Neural crest cell (in vitro differentiated cells): ENCODE measurements at regions not wholly inside any gene's neighbourhood (a gene's known extent, or its start where the extent isn't known, plus 50 kb on each side); places are given as distances from the start of the nearest gene placed in this dataset.

ENCODE experiments used
- DNase-seq: peaks from one replicate; pipeline ENCODE4 v3.0.0; 2021; ENCODE audit warnings: low read depth, mixed read lengths, low spot score
- H3K27ac Mint-ChIP-seq: one replicate; pipeline ENCODE4 v1.8.0; 2021; ENCODE audit warnings: mild to moderate bottlenecking, mixed read lengths; ENCODE audit not compliant: unreplicated experiment
- H3K27me3 Mint-ChIP-seq: 2 replicates; pipeline ENCODE4 v1.8.0; 2021; ENCODE audit warnings: low read depth, mild to moderate bottlenecking, mixed read lengths
- H3K36me3 Mint-ChIP-seq: 2 replicates; pipeline ENCODE4 v1.8.0; 2021; ENCODE audit warnings: low read depth, mild to moderate bottlenecking, mixed read lengths
- H3K4me1 Mint-ChIP-seq: 2 replicates; pipeline ENCODE4 v1.8.0; 2021; ENCODE audit warnings: mixed read lengths
- H3K4me3 Mint-ChIP-seq: one replicate; pipeline ENCODE4 v1.8.0; 2021; ENCODE audit warnings: mild to moderate bottlenecking, mixed read lengths
- H3K9me3 Mint-ChIP-seq: 2 replicates; pipeline ENCODE4 v1.8.0; 2021; ENCODE audit warnings: mixed read lengths
- TF ChIP-seq, protein P1 (sequence below): fragments of 200-600 bp; sonication (generic); conservative IDR thresholded peaks from 2 replicates; pipeline ENCODE4 v1.5.0; 2021; ENCODE audit warnings: antibody characterized with exemption, mild to moderate bottlenecking

DNA sequence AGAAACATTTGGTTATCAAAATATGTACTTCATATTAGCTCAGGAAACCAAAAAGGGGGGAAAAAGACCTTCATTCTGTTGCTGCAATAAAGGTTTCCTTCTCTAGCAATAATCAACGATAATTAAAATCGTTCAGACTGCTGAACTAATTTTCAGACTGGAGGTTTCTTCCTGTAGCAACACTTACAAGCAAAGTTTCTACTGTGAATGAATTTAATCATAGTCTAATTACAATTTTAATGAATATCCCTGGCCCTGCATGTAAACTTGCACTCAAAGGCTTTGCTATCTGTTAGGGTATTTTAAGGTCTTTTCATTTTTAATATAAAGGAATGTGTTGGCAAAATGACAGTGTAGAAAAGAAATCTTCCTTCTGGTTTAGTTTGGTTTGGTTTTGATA lies 265.2 kb downstream of the QDPR start:
- no peaks in the 10 kb centered on the region for H3K36me3 Mint-ChIP-seq
- no peaks in the 10 kb centered on the region for H3K9me3 Mint-ChIP-seq
- H3K27me3 Mint-ChIP-seq: no peaks in the 10 kb centered on the region
- no peak overlapping the region for H3K4me3 Mint-ChIP-seq
- H3K27ac Mint-ChIP-seq: no peak overlapping the region
- H3K4me1 Mint-ChIP-seq: no peaks in the 10 kb centered on the region
- TF ChIP-seq, protein P1, sequence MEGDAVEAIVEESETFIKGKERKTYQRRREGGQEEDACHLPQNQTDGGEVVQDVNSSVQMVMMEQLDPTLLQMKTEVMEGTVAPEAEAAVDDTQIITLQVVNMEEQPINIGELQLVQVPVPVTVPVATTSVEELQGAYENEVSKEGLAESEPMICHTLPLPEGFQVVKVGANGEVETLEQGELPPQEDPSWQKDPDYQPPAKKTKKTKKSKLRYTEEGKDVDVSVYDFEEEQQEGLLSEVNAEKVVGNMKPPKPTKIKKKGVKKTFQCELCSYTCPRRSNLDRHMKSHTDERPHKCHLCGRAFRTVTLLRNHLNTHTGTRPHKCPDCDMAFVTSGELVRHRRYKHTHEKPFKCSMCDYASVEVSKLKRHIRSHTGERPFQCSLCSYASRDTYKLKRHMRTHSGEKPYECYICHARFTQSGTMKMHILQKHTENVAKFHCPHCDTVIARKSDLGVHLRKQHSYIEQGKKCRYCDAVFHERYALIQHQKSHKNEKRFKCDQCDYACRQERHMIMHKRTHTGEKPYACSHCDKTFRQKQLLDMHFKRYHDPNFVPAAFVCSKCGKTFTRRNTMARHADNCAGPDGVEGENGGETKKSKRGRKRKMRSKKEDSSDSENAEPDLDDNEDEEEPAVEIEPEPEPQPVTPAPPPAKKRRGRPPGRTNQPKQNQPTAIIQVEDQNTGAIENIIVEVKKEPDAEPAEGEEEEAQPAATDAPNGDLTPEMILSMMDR: no peak
- DNase-seq: no peak

DNA sequence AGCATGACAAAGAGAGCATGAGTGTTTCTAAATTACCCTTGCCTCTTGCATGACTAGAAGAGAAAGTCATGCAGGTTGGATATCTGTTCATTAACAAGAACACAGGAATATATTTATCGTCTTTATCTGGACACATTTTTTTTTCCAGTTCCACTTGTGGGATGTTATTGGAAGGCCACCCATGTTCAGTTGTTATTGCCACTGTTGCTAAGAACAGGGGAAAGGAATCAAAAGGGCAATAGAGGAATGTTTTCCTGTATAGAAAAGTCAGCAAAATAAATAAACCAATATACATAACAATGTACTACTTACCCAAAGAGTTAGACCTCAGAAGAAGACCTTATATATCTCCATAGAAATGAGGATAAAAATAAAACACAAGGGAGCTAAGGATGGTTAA lies 270.1 kb downstream of the QDPR start:
- Mint-ChIP-seq H3K4me1 (no peaks in the 10 kb centered on the region), H3K9me3 (no peaks in the 10 kb centered on the region), H3K36me3 (no peaks in the 10 kb centered on the region), H3K27ac (no peak overlapping the region), H3K4me3 (no peak overlapping the region), H3K27me3 (no peaks in the 10 kb centered on the region)
- no peak for DNase-seq
- TF ChIP-seq, protein P1: no peak

DNA sequence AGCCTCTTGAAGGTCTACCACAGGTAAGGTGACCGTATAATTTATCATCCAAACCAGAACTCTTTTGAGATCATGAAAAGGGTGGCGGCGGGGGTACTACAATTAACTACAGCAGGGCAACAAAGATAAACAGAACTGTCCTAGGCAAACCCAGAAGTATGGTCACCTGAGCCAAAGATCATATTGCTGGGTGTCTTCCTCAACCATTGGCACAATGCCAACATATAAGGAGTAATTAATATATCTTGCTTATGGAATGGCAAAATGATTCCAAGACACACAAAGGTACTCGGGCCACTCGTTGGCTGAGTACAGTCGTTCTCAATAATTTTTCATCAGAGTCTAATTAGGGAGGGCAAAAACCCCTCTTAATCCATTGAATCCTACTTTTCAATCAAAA lies 273.3 kb downstream of the QDPR start:
- H3K36me3 Mint-ChIP-seq: no peaks in the 10 kb centered on the region
- TF ChIP-seq, protein P1: no peak
- H3K9me3 Mint-ChIP-seq: no peaks in the 10 kb centered on the region
- no peaks in the 10 kb centered on the region for H3K27me3 Mint-ChIP-seq
- H3K27ac Mint-ChIP-seq: no peak overlapping the region
- H3K4me1 Mint-ChIP-seq: peaks cover 3% of the 10 kb centered on the region
- DNase-seq: no peak
- no peak overlapping the region for H3K4me3 Mint-ChIP-seq

DNA sequence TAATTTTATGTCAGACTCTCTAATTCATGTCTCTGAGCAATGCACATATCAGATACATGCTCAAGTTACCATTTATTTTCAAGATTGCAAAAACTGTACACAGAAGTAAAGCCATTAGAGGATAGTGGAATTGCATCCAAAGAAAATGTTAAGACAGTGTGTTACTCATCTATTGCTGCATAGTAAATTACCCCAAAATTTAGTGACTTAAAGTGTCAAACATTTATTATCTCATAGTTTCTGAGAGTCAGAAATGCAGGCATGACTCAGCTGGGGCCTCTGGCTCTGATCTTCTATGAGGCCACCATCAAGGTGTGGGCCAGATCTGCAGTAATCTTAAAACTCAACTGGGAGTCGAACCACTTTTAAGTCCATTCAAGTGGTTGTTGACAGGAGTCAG lies 275.2 kb downstream of the QDPR start:
- Mint-ChIP-seq H3K27me3 (no peaks in the 10 kb centered on the region), H3K36me3 (no peaks in the 10 kb centered on the region), H3K4me1 (peaks cover 3% of the 10 kb centered on the region), H3K27ac (no peak overlapping the region), H3K4me3 (no peak overlapping the region), H3K9me3 (no peaks in the 10 kb centered on the region)
- TF ChIP-seq, protein P1: no peak
- DNase-seq: no peak

- no peaks in the 10 kb centered on the region for H3K36me3 Mint-ChIP-seq
- TF ChIP-seq, protein P1: no peak
- peaks cover 3% of the 10 kb centered on the region for H3K4me1 Mint-ChIP-seq
- H3K9me3 Mint-ChIP-seq: no peaks in the 10 kb centered on the region
- H3K27me3 Mint-ChIP-seq: no peaks in the 10 kb centered on the region
- H3K27ac Mint-ChIP-seq: no peak overlapping the region
- no peak for DNase-seq
- no peak overlapping the region for H3K4me3 Mint-ChIP-seq
Observed at GRCh38 chr4:17234678-17235077, 277.2 kb downstream of the QDPR start.
